HG03354 (cell line): ENCODE measurements at regions not wholly inside any gene's neighbourhood (a gene's known extent, or its start where the extent isn't known, plus 50 kb on each side); places are given as distances from the start of the nearest gene placed in this dataset.
"Not testable (repeated sequence)": the region's sequence is repeated elsewhere in the genome, so short reads cannot be mapped to it uniquely, and the experiment has no call there.

Source experiments
- ATAC-seq: cut with Tn5 transposase; IDR thresholded peaks from one replicate; pipeline ENCODE4 v1.9.1; 2021; ENCODE audit warnings: mild to moderate bottlenecking; ENCODE audit not compliant: unreplicated experiment, poor library complexity, severe bottlenecking

DNA sequence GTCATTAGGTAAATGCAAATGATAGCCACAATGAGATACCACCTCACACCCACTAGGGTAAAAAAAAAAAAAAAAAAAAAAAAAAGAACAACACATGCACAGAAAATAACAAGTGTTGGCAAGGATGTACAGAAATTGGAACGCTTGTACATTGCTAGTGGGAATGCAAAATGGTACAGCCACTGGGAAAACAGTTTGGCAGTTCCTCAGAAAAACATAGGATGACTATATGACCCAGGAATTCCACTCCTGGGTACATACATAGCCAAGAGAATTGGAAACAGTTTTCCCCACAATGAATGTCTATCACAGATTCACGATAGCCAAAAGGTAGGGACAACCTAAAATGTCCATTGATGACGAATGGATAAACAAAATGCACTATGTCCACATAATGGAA lies 161.3 kb upstream of the MAMLD1 start:
- no peak for ATAC-seq

DNA sequence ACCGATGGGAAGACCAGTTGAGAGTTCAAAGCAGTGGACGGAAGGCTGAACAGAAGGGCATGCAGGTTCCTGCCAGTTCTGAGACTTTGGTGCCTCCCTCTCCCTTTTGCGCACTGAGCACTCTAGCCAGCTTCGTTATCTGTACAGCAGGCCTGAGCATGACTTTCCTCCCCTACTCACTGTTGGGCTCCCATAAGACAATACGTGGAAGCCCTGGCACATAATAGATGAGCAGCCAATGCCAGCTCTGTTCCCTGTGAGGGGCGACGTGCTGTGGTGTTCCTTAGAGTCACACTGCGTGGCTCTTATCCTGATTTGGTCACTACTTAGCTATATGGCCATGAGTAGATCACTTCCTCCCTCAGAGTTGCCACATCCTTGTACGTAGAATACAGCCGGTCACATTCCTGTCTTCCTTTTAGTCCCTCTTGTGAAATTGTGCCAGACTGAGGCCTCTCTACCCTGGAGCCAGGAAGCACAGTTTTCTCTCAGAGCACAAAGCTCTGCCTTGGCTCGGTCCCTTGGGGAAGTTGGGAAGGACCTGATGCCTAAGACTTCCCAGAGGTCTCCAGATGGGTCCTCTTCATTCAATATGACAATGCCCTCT lies 160.4 kb upstream of the MAMLD1 start:
- ATAC-seq: no peak

DNA sequence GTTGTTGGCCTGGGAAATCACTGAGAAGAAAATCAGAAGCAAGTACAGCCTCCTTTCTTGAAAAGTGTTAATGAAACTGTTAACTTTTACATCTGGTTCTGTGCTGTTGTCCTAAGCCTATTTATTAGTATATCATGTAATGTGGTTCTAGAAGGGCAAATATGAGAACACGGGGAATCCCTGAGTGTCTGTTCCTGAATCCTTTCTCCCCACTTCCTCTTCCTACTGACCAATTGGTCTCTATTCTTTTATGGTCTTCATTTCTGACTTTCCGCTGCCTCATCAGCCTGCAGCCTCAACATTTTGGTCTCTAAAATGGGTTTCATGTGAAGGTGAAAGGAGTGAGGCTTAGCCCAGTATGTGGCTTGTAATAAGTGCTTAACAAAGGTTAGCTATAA lies 159.9 kb upstream of the MAMLD1 start:
- no peak for ATAC-seq

DNA sequence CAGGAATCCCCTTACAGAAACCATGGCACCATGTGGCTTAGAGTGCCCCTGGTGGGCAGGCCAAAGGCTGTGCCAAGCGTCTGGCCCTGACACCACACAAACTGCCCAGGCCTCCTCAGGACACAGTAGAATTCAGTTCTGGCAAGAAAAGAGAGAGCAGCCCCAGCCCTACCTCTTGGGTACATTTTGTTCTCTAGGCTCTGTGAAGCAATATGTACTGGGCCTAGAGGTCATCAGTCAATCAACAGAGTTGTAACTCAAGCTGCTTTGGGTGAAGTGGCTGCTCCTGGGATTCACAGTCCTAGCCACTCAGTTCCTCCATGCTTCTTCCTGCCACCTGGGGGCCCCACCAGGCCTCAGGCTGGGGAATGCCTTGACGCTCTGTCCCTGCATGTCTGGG lies 158.1 kb upstream of the MAMLD1 start:
- ATAC-seq: no peak

DNA sequence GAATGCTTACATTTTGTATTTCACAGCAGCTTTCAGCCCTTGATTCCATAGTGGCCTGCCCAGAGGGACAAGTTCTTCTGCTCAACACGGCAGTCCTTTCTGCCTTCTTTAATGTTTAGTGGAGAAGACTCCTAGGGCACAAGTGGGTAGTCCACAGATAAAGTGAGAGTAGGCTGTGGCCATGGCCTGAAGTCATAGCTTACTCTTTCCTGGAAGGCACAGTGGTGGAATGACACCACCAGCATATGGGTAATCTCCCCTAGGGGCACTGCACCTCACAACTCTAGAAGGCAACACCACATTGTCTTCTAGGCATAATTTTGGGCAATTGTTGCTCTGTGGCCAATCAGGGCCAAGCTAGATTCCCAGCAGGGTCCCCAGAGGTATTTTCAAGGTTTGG lies 155.4 kb upstream of the MAMLD1 start:
- no peak for ATAC-seq

DNA sequence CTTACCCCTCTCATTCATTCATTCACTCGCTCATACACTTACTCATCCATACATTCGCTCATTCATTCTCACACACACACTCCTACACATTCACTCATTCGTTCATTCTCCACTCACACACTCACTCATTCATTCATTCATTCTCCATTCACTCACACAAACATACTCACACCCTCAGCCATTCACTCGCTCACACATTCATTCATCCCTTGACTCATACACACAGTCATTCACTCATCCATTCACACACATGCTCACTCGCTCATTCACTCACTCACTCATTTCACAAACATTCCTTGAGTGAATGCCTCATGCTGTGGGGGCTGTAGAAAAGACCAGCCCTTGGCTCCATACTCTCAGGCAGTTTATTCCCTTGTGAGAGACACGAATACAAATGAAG lies 151.1 kb upstream of the MAMLD1 start:
- no peak for ATAC-seq

DNA sequence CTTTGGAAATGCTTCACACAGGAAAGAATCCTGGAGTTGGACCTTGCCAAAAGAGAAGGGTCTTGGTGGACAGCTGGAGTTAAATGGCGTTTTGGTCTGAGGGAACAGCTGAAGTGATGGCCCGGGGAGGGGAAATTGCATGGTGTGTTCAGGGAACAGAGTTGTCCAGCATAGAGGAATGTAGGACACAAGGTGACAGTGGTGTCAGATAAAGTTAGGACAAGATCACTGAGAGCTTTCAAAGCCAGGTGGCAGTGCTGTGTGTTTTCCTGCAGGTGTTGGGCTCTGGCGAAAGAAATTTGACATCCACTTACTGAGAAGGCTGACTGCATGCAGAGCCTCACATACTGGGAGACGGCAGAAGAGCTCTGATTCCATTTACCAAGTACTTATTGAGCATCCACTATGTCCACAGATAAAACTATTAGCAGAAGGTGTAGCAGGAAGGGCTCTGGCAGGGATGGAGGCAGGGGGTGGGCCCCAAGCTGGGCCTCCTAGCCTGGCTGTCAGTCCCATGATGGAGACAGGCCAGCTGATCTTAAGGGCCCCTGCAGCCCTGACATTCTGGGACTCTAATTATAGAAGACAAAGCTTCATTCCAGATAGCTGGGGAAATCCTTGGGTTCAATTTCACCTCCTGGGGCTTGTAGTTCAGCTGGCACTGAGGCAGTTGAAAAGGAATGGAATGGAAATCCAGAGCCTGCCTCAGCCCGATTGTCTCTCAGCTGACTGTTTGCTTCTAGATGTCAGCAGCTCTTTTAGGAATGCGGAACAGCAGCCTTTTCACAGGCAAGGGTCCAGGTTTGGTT lies 150.2 kb upstream of the MAMLD1 start:
- no peak for ATAC-seq

DNA sequence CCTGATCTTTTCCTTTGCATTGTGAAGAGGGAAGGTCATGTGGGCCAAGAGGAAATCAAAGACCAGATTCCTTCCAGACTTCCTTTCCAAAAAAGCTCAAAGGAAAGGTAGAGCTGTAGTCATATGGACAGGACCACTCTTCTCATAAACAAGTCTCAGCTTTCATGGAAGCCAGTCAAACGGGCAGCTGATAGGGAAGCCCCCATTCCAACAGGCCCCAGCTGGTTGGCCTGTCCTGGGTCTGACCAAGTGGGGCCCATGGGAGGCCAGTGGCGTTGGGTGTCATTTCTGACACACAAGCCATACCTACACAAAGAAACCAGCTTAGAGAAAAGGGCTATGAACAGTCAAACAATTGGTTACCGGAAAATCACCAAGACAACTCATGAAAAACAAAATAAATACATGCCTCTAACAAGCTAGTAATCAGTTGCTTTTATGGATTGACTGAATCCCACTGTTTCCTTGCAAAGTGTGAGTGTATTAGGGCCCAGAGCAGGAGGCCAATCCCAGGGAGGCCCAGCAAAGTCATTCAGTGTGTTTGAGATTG lies 149.6 kb upstream of the MAMLD1 start:
- no peak for ATAC-seq

DNA sequence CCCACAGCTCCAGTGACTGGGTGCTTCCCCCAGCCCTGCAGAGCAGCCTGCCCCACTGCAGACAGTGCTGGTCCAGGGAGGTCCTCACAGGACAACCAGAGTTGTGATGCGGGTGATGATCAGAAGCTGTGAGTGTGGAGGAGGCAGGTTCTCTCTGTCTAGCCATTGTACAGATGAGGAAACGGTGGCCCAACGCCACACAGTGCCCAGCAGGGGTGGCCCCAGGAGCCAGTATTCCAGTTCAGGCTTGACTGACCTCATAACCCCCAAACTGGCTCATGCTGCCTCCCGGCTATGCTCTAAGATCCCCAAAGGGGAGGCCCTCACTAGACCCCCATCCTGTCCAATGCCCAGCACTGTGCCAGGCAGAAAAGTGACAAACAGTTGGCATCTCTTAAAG lies 147.1 kb upstream of the MAMLD1 start:
- ATAC-seq: not testable (repeated sequence)

DNA sequence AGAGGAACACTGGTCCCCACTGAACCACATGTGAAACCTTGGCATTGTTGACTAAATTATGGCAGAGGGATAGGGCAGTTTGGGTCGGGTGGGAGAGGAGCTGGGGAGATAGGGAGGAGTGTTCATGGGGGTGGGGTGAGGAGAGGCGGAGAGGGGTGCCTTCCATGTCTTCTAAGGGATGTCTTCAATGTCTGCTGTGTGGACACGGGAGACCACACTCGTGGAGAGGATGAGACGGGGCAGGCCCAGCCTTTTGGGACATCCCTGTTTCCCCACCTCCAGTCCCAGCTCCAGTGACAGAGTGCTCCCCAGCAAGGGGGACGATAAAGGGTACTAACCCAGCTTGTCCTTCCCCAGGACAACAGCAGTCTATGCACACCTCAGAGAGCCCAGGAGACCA lies 146.4 kb upstream of the MAMLD1 start:
- no peak for ATAC-seq

DNA sequence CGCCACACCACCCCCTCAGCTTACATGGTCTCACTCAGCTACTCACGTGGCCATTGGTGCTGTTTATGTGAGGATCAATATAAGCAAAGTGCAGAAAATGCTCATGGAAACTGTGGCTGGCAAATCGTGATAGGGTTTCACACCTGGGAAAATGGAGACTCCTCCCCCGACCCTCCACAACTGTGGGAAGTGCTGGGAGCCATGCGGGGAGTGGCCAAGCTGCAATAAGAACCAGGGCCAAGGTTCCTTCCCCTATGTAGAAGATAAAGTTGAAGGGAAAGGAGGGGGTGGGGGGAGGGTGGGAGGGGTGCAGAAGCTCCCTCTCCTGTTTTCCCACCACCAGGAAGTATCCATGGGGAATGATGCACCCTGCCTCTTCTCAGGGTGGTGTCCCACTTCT lies 145.5 kb upstream of the MAMLD1 start:
- ATAC-seq: no peak

DNA sequence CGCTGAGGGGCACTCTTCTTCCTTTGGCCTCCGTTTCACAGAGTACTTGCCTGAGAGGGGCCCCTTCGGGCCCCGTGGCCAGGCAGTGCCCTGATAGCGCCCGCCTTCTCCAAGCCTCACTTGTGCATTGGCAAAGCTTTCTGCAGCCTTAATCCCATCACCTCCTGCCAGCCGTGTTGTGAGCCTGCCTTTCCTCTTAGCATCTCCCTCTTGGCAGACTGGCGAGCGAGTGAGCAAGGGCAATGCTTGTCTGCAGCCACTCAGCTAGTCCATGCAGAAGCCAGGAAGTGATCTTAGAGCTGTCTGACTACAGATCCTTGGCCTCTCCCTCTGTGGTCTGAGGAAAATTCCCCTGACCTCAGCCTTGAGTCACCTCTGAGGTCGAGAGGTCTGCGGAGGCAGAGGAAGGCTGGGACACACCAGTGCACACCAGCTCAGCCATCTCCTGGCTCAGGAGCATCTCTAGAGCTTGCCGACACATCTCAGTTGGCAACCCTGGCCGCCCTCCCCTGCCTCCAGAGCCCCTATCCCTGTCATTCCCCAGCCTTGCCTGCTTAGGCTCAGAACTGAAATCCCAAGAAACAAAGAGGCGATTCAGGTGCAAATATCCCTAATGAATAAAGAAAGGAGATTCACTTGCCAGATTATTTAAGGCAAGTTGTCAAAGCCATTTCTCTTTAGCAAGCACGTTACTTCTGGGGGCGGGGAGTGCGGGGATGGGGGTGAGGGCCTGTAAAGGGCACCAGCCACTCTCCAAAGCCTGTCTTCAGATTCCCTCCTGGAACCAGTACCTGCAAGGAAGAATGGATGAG lies 143.5 kb upstream of the MAMLD1 start:
- no peak for ATAC-seq

DNA sequence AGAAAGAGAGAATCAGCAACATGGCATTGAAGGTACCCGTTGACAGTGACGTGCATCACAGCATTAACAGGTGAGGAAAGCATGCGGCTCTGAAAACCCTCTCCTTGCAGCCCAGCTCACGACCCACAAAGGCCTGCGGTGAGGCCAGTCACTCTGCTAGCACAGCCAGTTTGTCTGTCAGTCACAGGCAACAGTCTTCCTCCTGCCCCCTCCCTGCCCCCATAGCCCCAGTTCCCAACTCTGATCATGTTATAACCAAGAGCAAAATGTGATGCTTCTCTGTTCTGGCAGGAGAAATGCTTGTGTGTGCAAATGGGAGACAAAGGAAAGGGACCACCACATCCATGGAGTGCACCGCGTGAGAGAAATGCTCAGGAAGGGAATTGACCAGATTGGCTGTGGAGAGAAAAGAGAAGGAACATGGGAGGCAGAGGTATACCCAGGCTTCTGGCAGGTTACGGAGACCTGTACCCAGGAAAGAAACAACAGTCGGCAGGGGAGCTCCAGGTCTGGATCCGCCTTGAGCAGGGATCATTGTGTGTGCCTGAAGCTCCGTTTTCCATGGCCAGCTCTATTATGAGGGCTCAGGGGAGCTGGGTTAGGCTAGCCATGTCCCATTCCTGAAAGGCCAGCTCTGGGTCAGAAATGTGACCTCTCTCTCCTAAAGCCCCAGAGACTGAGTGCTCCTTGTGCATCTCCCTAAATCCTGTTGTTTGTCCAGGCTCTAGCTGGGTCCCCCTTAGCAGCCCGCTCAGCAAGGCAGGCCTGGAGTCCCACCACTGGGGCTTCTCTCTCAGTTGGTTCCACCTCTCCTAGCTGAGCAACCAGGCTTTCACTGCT lies 139.7 kb upstream of the MAMLD1 start:
- no peak for ATAC-seq

DNA sequence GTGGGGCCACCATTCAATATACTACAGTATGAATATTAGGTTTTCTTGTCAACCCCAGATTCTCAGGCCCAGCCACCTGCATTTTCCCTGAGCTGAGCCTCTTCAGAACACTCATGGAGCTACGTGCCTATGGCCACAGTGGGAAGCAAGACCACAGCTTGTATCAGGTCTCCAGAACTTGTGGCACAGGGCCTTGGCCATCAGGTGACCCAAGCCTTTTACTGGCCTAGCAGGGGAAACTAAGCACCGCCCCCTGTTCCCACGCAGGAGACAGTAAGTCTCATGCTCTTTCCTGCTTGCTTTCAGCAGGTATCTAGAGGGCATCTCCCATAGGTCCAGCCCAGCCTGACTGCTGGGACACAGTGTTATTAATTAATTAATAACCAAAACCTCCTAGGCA lies 138.4 kb upstream of the MAMLD1 start:
- no peak for ATAC-seq

DNA sequence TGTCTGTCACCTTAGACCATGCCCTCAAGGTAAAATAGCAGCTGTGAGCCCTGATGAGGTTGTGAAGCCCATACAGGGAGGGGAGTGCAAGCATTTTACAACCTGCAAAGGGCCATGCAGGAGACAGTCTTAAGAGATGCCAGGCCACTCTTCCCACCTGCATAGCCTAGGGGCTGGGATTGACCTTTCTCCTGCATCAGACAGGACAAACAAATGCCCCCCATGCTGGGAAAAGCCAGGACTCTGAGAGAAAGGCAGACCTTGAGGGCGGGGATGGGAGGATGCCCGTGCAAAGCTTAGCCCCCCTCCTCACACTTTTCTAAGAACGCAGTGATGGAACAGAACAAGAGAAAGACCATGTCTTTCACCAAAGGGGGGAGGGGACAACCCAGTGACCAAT lies 137.9 kb upstream of the MAMLD1 start:
- no peak for ATAC-seq

DNA sequence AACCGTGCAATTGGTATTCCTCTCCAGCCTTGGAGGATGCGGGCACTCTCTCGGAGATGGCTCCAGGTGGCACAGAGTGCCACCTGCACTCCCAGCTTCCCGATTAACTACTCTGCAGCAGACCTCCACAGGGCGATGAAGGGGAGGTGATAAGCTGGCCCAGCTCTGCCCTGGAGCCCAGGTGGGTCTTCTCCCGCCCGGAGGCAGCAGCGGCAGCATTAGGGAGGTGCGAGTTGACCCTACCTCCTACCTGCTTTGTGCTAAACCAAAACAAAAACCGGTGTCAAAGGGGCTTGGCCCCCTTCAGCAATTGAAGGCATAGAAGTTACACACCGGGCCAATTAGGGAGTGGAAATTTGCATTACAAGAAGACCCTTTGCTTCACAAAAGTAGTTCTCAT lies 137.4 kb upstream of the MAMLD1 start:
- ATAC-seq: no peak

DNA sequence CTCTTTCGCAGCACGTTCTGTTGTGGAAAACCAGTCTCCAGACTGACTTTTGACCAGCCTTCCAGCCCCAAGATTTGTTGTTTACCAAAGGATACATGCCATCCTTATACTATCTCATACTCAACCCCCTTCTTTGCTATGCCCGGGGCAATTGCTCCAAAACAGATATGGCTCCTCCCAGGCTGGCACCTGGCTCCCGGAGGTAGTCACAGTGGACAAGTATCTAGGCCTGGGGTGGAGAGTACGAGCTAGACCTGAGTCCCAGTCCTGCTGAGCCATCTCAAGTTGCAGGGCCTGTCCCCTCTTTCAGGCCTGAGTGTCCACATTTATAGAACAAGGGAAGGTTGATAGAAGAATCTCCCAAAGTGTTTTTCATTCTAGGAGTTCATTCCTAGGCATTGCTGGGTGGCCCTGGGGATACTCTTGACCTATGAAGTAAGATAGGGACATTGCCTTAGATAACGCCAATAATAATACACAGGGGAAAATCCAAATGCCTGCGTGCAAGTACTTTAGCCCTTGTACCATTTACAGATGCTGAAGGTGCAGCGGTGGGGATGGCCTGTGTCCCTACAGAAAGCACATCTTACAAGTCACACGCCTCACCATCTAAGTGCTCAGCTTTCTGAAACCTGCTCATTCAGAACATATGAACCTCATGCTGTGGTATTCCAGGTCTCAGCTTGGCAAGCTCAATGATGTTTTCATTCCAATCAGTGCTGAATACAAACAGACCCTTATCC lies 136.7 kb upstream of the MAMLD1 start:
- no peak for ATAC-seq

DNA sequence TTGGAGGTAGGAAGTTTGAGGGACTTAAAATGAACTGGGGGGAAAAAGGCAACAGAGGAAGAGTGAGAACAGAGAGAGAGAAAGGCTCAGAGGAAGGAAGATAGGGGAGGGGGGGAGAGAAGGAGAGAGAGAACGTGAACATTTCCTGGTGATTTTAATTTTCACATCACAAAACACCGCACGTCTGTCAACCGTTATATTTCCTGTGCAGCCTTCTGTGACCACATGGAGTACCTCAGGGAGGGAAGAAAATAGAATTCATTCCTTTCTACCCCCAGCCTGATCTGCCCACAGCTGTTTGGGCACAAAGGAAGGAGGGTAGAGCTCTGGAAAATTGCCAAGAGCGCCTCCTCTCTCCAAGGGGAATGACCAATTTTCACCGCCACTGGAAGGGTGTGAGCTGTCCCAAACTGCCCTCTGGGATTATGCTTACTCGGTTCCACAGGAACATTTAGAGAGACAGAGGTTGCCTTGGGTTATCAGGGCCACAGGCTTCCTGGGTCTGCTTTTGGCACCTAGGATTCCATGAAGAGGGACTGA lies 135.7 kb upstream of the MAMLD1 start:
- no peak for ATAC-seq

DNA sequence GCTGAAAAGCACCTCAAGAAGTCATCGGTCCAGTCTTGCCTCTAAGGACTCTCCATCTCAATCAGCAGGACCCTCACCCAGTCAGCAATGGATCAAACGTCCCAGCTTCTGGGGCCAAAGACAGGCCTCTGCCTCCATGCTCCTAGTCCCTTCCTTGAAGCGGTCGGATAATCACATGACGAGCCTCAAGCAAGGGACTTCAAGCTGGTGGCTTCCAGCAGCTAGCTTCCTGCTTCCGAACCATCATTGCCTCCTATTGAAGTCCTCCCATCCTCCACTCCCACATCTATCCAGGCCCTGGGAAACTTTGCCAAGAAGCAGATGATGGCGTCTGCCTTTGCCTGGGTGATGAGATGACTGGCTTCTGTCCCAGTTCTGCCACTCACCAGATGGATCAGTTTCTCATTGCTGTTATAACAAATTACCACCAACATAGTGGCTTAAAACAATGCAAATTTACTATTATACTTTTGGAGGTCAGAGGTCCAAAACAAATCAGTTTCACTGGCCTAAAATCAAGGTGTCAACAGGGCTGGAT lies 135.2 kb upstream of the MAMLD1 start:
- ATAC-seq: no peak
